H1 (cell line): ENCODE measurements at regions not wholly inside any gene's neighbourhood (a gene's known extent, or its start where the extent isn't known, plus 50 kb on each side); places are given as distances from the start of the nearest gene placed in this dataset.

Experiments used
- CTCF ChIA-PET: fragments of 300-600 bp; sonication (Branson Sonifier 250); formaldehyde crosslinking; loops from one replicate; lab custom pipeline; 2021; ENCODE audit not compliant: partially characterized antibody; lab: Charles Lee
- POLR2A ChIA-PET: fragments of 300-600 bp; sonication (Branson Sonifier 250); formaldehyde crosslinking; loops from one replicate; lab custom pipeline; 2021; ENCODE audit warnings: inconsistent platforms; ENCODE audit not compliant: partially characterized antibody; lab: Charles Lee
- DNase-seq, 2 experiments: peaks; one replicate each; pipeline versions ENCODE4 v3.0.0 to v3.0.0-alpha.2; 2010 to 2022; ENCODE audit warnings: low spot score in 2 of 2, low read depth in 1 of 2, mixed read lengths in 1 of 2
- FAIRE-seq: peaks from 2 replicates; lab custom pipeline; 2011; peaks lifted over from hg19 to GRCh38; lab: Jason Lieb, UNC
- H2AFZ ChIP-seq: 2 replicates; pipeline ENCODE4 v1.8.1; 2012; ENCODE audit warnings: low read length, inconsistent platforms
- H2AK5ac ChIP-seq: 2 replicates; pipeline ENCODE4 v1.6.1; 2013; ENCODE audit warnings: low read depth, low read length
- H2BK120ac ChIP-seq: replicated peaks from 2 replicates; pipeline ENCODE3; 2013; ENCODE audit warnings: low read depth, low read length, inconsistent platforms
- H2BK12ac ChIP-seq: 2 replicates; pipeline ENCODE4 v1.6.1; 2013; ENCODE audit warnings: low read depth, low read length
- H2BK15ac ChIP-seq: 2 replicates; pipeline ENCODE4 v1.6.1; 2013; ENCODE audit warnings: low read length
- H2BK20ac ChIP-seq: 2 replicates; pipeline ENCODE4 v1.6.1; 2013; ENCODE audit warnings: low read length
- H2BK5ac ChIP-seq: 2 replicates; pipeline ENCODE4 v1.6.1; 2013; ENCODE audit warnings: low read depth, low read length
- H3K14ac ChIP-seq: 2 replicates; pipeline ENCODE4 v1.6.1; 2013; ENCODE audit warnings: inconsistent platforms; ENCODE audit not compliant: insufficient read length
- H3K18ac ChIP-seq: 2 replicates; pipeline ENCODE4 v1.6.1; 2013; ENCODE audit warnings: low read length; ENCODE audit errors: extremely low read depth
- H3K23ac ChIP-seq: 2 replicates; pipeline ENCODE4 v1.6.1; 2013; ENCODE audit warnings: inconsistent platforms; ENCODE audit not compliant: insufficient read length
- H3K23me2 ChIP-seq: 2 replicates; pipeline ENCODE4 v1.6.1; 2013; ENCODE audit warnings: low read depth, low read length
- H3K27ac ChIP-seq: 2 replicates; pipeline ENCODE4 v1.6.1; 2011; ENCODE audit warnings: low read depth, low read length, inconsistent platforms
- H3K27me3 ChIP-seq, 4 experiments: replicated peaks in 1 of 4; 1 replicate in 1 of 4; 2 replicates in 3 of 4; pipeline versions ENCODE4 v1.6.1 to v1.8.1; 2011 to 2013; ENCODE audit warnings: low read length in 3 of 4, mild to moderate bottlenecking in 3 of 4, inconsistent platforms in 2 of 4, mixed read lengths in 2 of 4, moderate library complexity in 1 of 4; ENCODE audit not compliant: control insufficient read depth in 3 of 4, insufficient read depth in 3 of 4; ENCODE audit errors: extremely low read depth in 1 of 4
- H3K36me3 ChIP-seq, 4 experiments: 2 replicates each; pipeline versions ENCODE4 v1.6.1 to v1.8.1; 2011 to 2013; ENCODE audit warnings: mild to moderate bottlenecking in 4 of 4, low read length in 3 of 4, moderate library complexity in 2 of 4, control low read depth in 1 of 4, inconsistent platforms in 1 of 4; ENCODE audit not compliant: insufficient read depth in 4 of 4, control insufficient read depth in 2 of 4
- H3K4ac ChIP-seq: replicated peaks from 2 replicates; pipeline ENCODE3; 2013; ENCODE audit warnings: low read length, low read depth, mixed read lengths, inconsistent platforms; ENCODE audit not compliant: insufficient read length
- H3K4me1 ChIP-seq, 4 experiments: replicated peaks in 1 of 4; 1 replicate in 1 of 4; 2 replicates in 3 of 4; pipeline versions ENCODE4 v1.6.1 to v1.8.1; 2011 to 2013; ENCODE audit warnings: low read length in 3 of 4, inconsistent platforms in 2 of 4, mixed read lengths in 1 of 4; ENCODE audit not compliant: insufficient read depth in 4 of 4, control insufficient read depth in 3 of 4
- H3K4me2 ChIP-seq, 2 experiments: 2 replicates each; pipeline versions ENCODE4 v1.6.1 to v1.8.1; 2011 to 2013; ENCODE audit warnings: low read depth in 2 of 2, low read length in 2 of 2, control low read depth in 1 of 2, inconsistent platforms in 1 of 2, mild to moderate bottlenecking in 1 of 2; ENCODE audit not compliant: insufficient read depth in 1 of 2
- H3K4me3 ChIP-seq, 4 experiments: fragments of 200-600, 300-600 bp in 1 of 4; sonication (generic), shearing (Covaris generic), sonication (Bioruptor Twin) in 1 of 4; 2 replicates each; pipeline versions ENCODE4 v1.5.1 to v1.8.1; 2011 to 2016; ENCODE audit warnings: low read length in 4 of 4, low read depth in 3 of 4, control low read depth in 2 of 4, inconsistent platforms in 2 of 4, mild to moderate bottlenecking in 2 of 4, mixed read lengths in 1 of 4, moderate library complexity in 1 of 4; ENCODE audit not compliant: insufficient read depth in 2 of 4; ENCODE audit errors: extremely low read depth in 1 of 4
- H3K56ac ChIP-seq: replicated peaks from 2 replicates; pipeline ENCODE3; 2013; ENCODE audit warnings: low read depth, mild to moderate bottlenecking, mixed read lengths, low read length, inconsistent platforms; ENCODE audit not compliant: insufficient read length
- H3K79me1 ChIP-seq: 2 replicates; pipeline ENCODE4 v1.6.1; 2013; ENCODE audit warnings: low read depth, low read length, control low read depth
- H3K79me2 ChIP-seq, 2 experiments: 2 replicates each; pipeline versions ENCODE4 v1.6.1 to v1.8.1; 2012 to 2013; ENCODE audit warnings: low read length in 2 of 2, mild to moderate bottlenecking in 2 of 2, inconsistent platforms in 1 of 2; ENCODE audit not compliant: insufficient read depth in 2 of 2, control insufficient read depth in 1 of 2
- H3K9ac ChIP-seq, 4 experiments: replicated peaks in 1 of 4; 1 replicate in 1 of 4; 2 replicates in 3 of 4; pipeline versions ENCODE4 v1.6.1 to v1.8.1; 2011 to 2013; ENCODE audit warnings: low read depth in 3 of 4, low read length in 3 of 4, control low read depth in 2 of 4, mild to moderate bottlenecking in 2 of 4, moderate library complexity in 2 of 4, inconsistent platforms in 1 of 4; ENCODE audit errors: extremely low read depth in 1 of 4
- H3K9me3 ChIP-seq, 2 experiments: 2 replicates each; pipeline versions ENCODE4 v1.6.1 to v1.8.1; 2012 to 2013; ENCODE audit warnings: mild to moderate bottlenecking in 2 of 2, moderate library complexity in 2 of 2, control low read depth in 1 of 2, inconsistent platforms in 1 of 2, low read depth in 1 of 2, low read length in 1 of 2, mixed read lengths in 1 of 2; ENCODE audit not compliant: insufficient read depth in 2 of 2
- H4K20me1 ChIP-seq, 2 experiments: replicated peaks in 1 of 2; 2 replicates each; pipeline versions ENCODE3 to v1.8.1; 2011 to 2013; ENCODE audit warnings: inconsistent platforms in 2 of 2, low read length in 2 of 2, mild to moderate bottlenecking in 1 of 2; ENCODE audit not compliant: insufficient read depth in 2 of 2, control insufficient read depth in 1 of 2
- H4K5ac ChIP-seq: 2 replicates; pipeline ENCODE4 v1.6.1; 2013; ENCODE audit warnings: low read length, low read depth, mixed read lengths, inconsistent platforms; ENCODE audit not compliant: insufficient read length
- H4K8ac ChIP-seq: 2 replicates; pipeline ENCODE4 v1.8.0; 2013; ENCODE audit warnings: mild to moderate bottlenecking, moderate library complexity, low read length, inconsistent platforms; ENCODE audit not compliant: insufficient read depth; ENCODE audit errors: extremely low read depth
- H4K91ac ChIP-seq: replicated peaks from 2 replicates; pipeline ENCODE3; 2013; ENCODE audit warnings: low read length, mixed read lengths, inconsistent platforms; ENCODE audit not compliant: insufficient read length
- ATF3 ChIP-seq: IDR thresholded peaks from 2 replicates; pipeline ENCODE4 v1.6.1; 2011; ENCODE audit warnings: low read depth, mild to moderate bottlenecking, low read length; ENCODE audit not compliant: insufficient read depth
- BRCA1 ChIP-seq: IDR thresholded peaks from 2 replicates; pipeline ENCODE4 v1.6.1; 2012; ENCODE audit warnings: low read depth, low read length, improper control_type of control experiment
- GABPA ChIP-seq: IDR thresholded peaks from 2 replicates; pipeline ENCODE4 v1.6.1; 2011; ENCODE audit warnings: mild to moderate bottlenecking, low read length, moderate library complexity, borderline replicate concordance; ENCODE audit not compliant: insufficient read depth
- RAD21 ChIP-seq, 2 experiments: IDR thresholded peaks in 1 of 2; conservative IDR thresholded peaks in 1 of 2; 2 replicates each; pipeline ENCODE4 v1.6.1; 2011; ENCODE audit warnings: low read depth in 2 of 2, low read length in 2 of 2, improper control_type of control experiment in 1 of 2, inconsistent platforms in 1 of 2, mild to moderate bottlenecking in 1 of 2, moderate library complexity in 1 of 2
- SP1 ChIP-seq: IDR thresholded peaks from 2 replicates; pipeline ENCODE4 v1.6.1; 2011; ENCODE audit warnings: low read depth, low read length
- SP2 ChIP-seq: IDR thresholded peaks from 2 replicates; pipeline ENCODE4 v1.6.1; 2012; ENCODE audit warnings: mild to moderate bottlenecking, low read length, inconsistent platforms
- TAF1 ChIP-seq: IDR thresholded peaks from 2 replicates; pipeline ENCODE4 v1.6.1; 2011; ENCODE audit warnings: mild to moderate bottlenecking, low read depth, low read length
- WGBS, 2 experiments: shearing (Covaris generic) in 1 of 2; methylation state at CpG; one replicate each; pipeline versions ENCODE4 v1.1.6 to v1.1.7; 2013 to 2015; ENCODE audit warnings: low lambda C conversion rate in 2 of 2, mixed read lengths in 2 of 2, inconsistent platforms in 1 of 2, low coverage in 1 of 2, missing lambda C conversion rate in 1 of 2; ENCODE audit not compliant: insufficient replicate concordance in 2 of 2, insufficient coverage in 1 of 2, insufficient read length in 1 of 2; ENCODE audit errors: extremely low coverage in 1 of 2, missing lambda C conversion rate in 1 of 2; 5-methylcytosine and 5-hydroxymethylcytosine counted together

- H3K27me3 ChIP-seq, result no peaks in the 10 kb centered on the region
- no peak for FAIRE-seq
- H3K23me2 ChIP-seq, result 0 out of 2 replicates have a peak, but pooled peaks cover 2% of the 10 kb centered on the region
- H4K5ac ChIP-seq, result no peak overlapping the region
- no peak overlapping the region for H3K4me2 ChIP-seq
- H4K20me1 ChIP-seq, result no peaks in the 10 kb centered on the region
- H2BK20ac ChIP-seq, result no peak overlapping the region
- TF ChIP-seq SP1 (no peak), GABPA (no peak), RAD21 (IDR thresholded peaks at IDR 0.05 in 1 of 2, conservative IDR thresholded peaks at IDR 0.05 in 1 of 2; ENCODE audit: low read depth in 2 of 2, low read length in 2 of 2) (no peak), ATF3 (no peak), TAF1 (no peak), SP2 (no peak), BRCA1 (no peak)
- TF ChIP-seq, all 59 proteins: peak for 0
- no peak overlapping the region for H3K18ac ChIP-seq
- POLR2A ChIA-PET, result no interaction called here
- no peak overlapping the region for H2BK15ac ChIP-seq
- H3K27ac ChIP-seq, result no peak overlapping the region
- H3K79me2 ChIP-seq, result no peaks in the 10 kb centered on the region
- H2BK12ac ChIP-seq, result no peak overlapping the region
- H3K56ac ChIP-seq, result no peak overlapping the region
- no peaks in the 10 kb centered on the region for H3K36me3 ChIP-seq
- H3K9me3 ChIP-seq, result no peaks in the 10 kb centered on the region
- no peak overlapping the region for H3K14ac ChIP-seq
- no peak overlapping the region for H2BK120ac ChIP-seq
- no peak overlapping the region for H2BK5ac ChIP-seq
- H3K4me3 ChIP-seq, result no peak overlapping the region
- H3K9ac ChIP-seq, result no peak overlapping the region
- DNase-seq, result no peak
- CTCF ChIA-PET, result interaction anchor here (0.7 kb wide), 1 partner anchor 406 kb away, joined by 3 read pairs; no protein-coding TSS in a partner anchor
- WGBS, 2 experiments, result 90% methylated on average over 4 of the region's 4 CpGs; no CpG with 5 or more reads in 1 of the 2 experiments
- no peak overlapping the region for H4K8ac ChIP-seq
- H3K4ac ChIP-seq, result no peak overlapping the region
- H4K91ac ChIP-seq, result no peak overlapping the region
- H3K23ac ChIP-seq, result no peak overlapping the region
- no peak overlapping the region for H2AFZ ChIP-seq
- peaks cover 0 to 4% (median 1%) of the 10 kb centered on the region in 4 experiments; a peak in 3 of 7 replicates for H3K4me1 ChIP-seq
- H2AK5ac ChIP-seq, result no peak overlapping the region
- H3K79me1 ChIP-seq, result no peaks in the 10 kb centered on the region
These were observed 498.6 kb upstream of the ISX start for GRCh38 chr22:34567367-34567766.
